OCI-LY7 (cell line): ENCODE measurements at regions not wholly inside any gene's neighbourhood (a gene's known extent, or its start where the extent isn't known, plus 50 kb on each side); places are given as distances from the start of the nearest gene placed in this dataset.

Experiments used
- BruUV-seq: library from RNA; stranded (reverse); fragments of 400-500 nt; replicated peaks from 2 replicates; lab custom pipeline; 2021; lab: Mats Ljungman, UMichigan
- CTCF ChIA-PET: fragments of 300-600 bp; sonication (Branson Sonifier 250); formaldehyde crosslinking; loops from one replicate; lab custom pipeline; 2022; ENCODE audit warnings: antibody characterized with exemption; ENCODE audit not compliant: unreplicated experiment; lab: Charles Lee
- POLR2A ChIA-PET: fragments of 300-600 bp; sonication (Branson Sonifier 250); formaldehyde crosslinking; loops from one replicate; lab custom pipeline; 2022; ENCODE audit warnings: antibody characterized with exemption; lab: Charles Lee
- DNase-seq: peaks from one replicate; pipeline ENCODE4 v3.0.0-alpha.2; 2015; ENCODE audit warnings: low spot score
- H2AFZ ChIP-seq: fragments of 200-600 bp; sonication (generic), shearing (Covaris generic); 2 replicates; pipeline ENCODE4 v1.6.1; 2014; ENCODE audit warnings: mild to moderate bottlenecking, antibody characterized with exemption, low read length, moderate library complexity
- H3K27ac ChIP-seq: fragments of 200-600 bp; sonication (generic); 2 replicates; pipeline ENCODE4 v1.5.1; 2014; ENCODE audit warnings: mixed run types, low read depth, mild to moderate bottlenecking, moderate library complexity, low read length, inconsistent platforms; ENCODE audit not compliant: poor library complexity, severe bottlenecking
- H3K36me3 ChIP-seq: fragments of 200-600 bp; sonication (generic); 2 replicates; pipeline ENCODE4 v1.6.1; 2014; ENCODE audit warnings: mild to moderate bottlenecking, antibody characterized with exemption, low read length, moderate library complexity, mixed read lengths; ENCODE audit not compliant: insufficient read depth
- H3K4me1 ChIP-seq: fragments of 200-600 bp; sonication (generic); 2 replicates; pipeline ENCODE4 v1.5.1; 2014; ENCODE audit warnings: mild to moderate bottlenecking, low read length; ENCODE audit not compliant: insufficient read depth, poor library complexity, severe bottlenecking
- H3K4me2 ChIP-seq: fragments of 200-600 bp; sonication (generic); 2 replicates; pipeline ENCODE4 v1.6.1; 2014; ENCODE audit warnings: mild to moderate bottlenecking, low read length
- H3K4me3 ChIP-seq: fragments of 200-600 bp; sonication (generic); 2 replicates; pipeline ENCODE4 v1.5.1; 2014; ENCODE audit warnings: mild to moderate bottlenecking, low read depth, low read length; ENCODE audit not compliant: poor library complexity, severe bottlenecking
- H3K79me2 ChIP-seq: fragments of 200-600 bp; sonication (generic); 2 replicates; pipeline ENCODE4 v1.6.1; 2016; ENCODE audit warnings: low read depth, mild to moderate bottlenecking, low read length, moderate library complexity, mixed read lengths; ENCODE audit not compliant: insufficient read depth
- H3K9me2 ChIP-seq: fragments of 200-600 bp; sonication (generic); 2 replicates; pipeline ENCODE4 v1.6.1; 2016; ENCODE audit warnings: mild to moderate bottlenecking, low read length, mixed read lengths; ENCODE audit not compliant: insufficient read depth
- H3K9me3 ChIP-seq: fragments of 200-600 bp; sonication (generic); 2 replicates; pipeline ENCODE4 v1.6.1; 2014; ENCODE audit warnings: mild to moderate bottlenecking, mixed run types, low read length, mixed read lengths
- H4K20me1 ChIP-seq: fragments of 200-600 bp; sonication (generic); 2 replicates; pipeline ENCODE4 v1.6.1; 2014; ENCODE audit warnings: mild to moderate bottlenecking, antibody characterized with exemption, low read length, moderate library complexity, mixed read lengths; ENCODE audit not compliant: insufficient read depth
- EZH2phosphoT487 ChIP-seq: fragments of 200-600 bp; sonication (generic); IDR thresholded peaks from 2 replicates; pipeline ENCODE4 v1.6.1; 2018; ENCODE audit warnings: low read depth, borderline replicate concordance, mild to moderate bottlenecking, mixed run types, antibody characterized with exemption, low read length, moderate library complexity, mixed read lengths
- intact Hi-C: fragments of 100-400 bp; cut with micrococcal nuclease; formaldehyde crosslinking; loops from one replicate; pipeline ENCODE4 v1.10.0; 2022; ENCODE audit not compliant: unreplicated experiment
- TF ChIP-seq, protein P1 (sequence below): fragments of 200-600 bp; sonication (generic); conservative IDR thresholded peaks from 2 replicates; pipeline ENCODE4 v1.5.1; 2014; ENCODE audit warnings: mild to moderate bottlenecking, antibody characterized with exemption, low read length, moderate library complexity, mixed read lengths

DNA sequence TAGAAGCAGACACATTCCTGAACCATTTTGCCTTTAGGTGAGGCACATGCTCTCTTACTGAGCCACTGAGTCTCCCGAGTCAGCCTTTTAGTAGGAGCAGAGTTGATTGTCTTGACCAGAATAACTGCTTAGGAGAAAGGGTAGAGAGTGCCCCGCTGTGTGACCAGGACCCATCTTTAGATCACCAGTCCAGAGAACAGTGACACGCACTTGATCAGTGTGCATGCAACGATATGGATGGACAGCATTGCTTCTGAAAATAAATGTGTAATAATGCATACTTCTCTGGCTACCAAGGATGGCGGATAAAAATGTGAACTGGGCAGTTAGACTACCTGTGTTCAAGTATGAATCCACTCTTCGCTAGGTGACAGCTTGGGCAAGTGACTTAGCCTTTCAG lies 897.7 kb downstream of the TRIML1 start:
- Histone ChIP-seq H3K79me2 (no peaks in the 10 kb centered on the region), H2AFZ (no peak overlapping the region), H3K4me3 (no peak overlapping the region), H3K36me3 (no peaks in the 10 kb centered on the region), H3K9me3 (no peaks in the 10 kb centered on the region), H3K4me2 (no peak overlapping the region), H3K27ac (no peak overlapping the region), H3K4me1 (no peaks in the 10 kb centered on the region), H3K9me2 (no peaks in the 10 kb centered on the region), H4K20me1 (no peaks in the 10 kb centered on the region)
- no peak for DNase-seq
- POLR2A ChIA-PET = no interaction called here
- intact Hi-C loops = no loop called here
- TF ChIP-seq EZH2phosphoT487 = no peak
- TF ChIP-seq, protein P1, sequence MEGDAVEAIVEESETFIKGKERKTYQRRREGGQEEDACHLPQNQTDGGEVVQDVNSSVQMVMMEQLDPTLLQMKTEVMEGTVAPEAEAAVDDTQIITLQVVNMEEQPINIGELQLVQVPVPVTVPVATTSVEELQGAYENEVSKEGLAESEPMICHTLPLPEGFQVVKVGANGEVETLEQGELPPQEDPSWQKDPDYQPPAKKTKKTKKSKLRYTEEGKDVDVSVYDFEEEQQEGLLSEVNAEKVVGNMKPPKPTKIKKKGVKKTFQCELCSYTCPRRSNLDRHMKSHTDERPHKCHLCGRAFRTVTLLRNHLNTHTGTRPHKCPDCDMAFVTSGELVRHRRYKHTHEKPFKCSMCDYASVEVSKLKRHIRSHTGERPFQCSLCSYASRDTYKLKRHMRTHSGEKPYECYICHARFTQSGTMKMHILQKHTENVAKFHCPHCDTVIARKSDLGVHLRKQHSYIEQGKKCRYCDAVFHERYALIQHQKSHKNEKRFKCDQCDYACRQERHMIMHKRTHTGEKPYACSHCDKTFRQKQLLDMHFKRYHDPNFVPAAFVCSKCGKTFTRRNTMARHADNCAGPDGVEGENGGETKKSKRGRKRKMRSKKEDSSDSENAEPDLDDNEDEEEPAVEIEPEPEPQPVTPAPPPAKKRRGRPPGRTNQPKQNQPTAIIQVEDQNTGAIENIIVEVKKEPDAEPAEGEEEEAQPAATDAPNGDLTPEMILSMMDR = no peak
- BruUV-seq = no TSS peak
- CTCF ChIA-PET = no interaction called here

DNA sequence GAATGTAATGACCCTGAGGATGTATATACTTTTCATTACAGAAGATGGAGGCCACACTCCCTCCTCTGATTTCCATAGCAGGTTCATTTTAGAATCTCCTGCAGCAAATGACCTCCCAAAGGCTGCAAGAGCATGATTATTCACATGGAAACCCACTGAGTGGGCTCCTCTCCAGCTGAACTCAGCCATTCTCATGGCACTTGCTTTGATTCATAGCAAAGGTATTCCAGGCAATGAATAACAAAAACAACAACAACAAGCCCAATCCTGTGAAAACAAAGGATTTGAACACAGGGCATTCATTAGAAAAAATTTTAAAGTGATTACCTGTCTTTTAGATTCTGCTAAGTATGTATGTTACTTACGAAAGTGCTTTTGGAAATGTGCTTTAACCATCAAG lies 894.0 kb upstream of the FRG1 start:
- intact Hi-C loops = no loop called here
- Histone ChIP-seq H3K9me3 (no peaks in the 10 kb centered on the region), H4K20me1 (no peaks in the 10 kb centered on the region), H3K27ac (no peak overlapping the region), H3K4me1 (no peaks in the 10 kb centered on the region), H2AFZ (no peak overlapping the region), H3K4me2 (no peak overlapping the region), H3K4me3 (no peak overlapping the region), H3K79me2 (no peaks in the 10 kb centered on the region), H3K9me2 (no peaks in the 10 kb centered on the region), H3K36me3 (no peaks in the 10 kb centered on the region)
- DNase-seq = no peak
- ChIA-PET POLR2A (no interaction called here), CTCF (no interaction called here)
- no TSS peak for BruUV-seq
- TF ChIP-seq, protein P1 = no peak
- TF ChIP-seq EZH2phosphoT487 = no peak

DNA sequence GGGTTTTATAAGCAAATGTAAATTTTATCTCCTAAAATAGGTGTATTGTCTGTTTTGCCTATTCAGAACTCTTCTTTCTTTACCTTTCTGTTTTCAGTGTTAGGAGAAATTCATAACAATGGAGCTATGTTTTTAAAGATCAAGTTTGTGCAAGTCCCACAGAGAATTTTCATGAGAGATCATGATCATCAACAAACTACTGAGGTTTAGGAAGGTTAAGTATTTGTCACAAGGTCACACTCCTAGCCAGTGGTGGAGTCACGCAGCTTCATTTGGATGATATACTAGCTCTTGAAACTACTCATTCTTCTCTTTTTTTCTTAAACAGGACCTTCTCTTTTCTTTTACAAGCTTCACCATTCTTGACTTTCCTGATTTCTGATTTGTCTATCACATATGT lies 892.6 kb upstream of the FRG1 start:
- no peaks in the 10 kb centered on the region for H3K9me3 ChIP-seq
- intact Hi-C loops = no loop called here
- TF ChIP-seq EZH2phosphoT487 = no peak
- TF ChIP-seq, protein P1 = no peak
- ChIA-PET CTCF (no interaction called here), POLR2A (interaction anchor here (0.6 to 1.2 kb wide), 2 partner anchors 20 to 68 kb away, joined by 3 read pairs; no protein-coding TSS in a partner anchor)
- no peaks in the 10 kb centered on the region for H4K20me1 ChIP-seq
- no peak overlapping the region for H2AFZ ChIP-seq
- H3K27ac ChIP-seq = no peak overlapping the region
- DNase-seq = no peak
- no peak overlapping the region for H3K4me2 ChIP-seq
- H3K79me2 ChIP-seq = no peaks in the 10 kb centered on the region
- no peaks in the 10 kb centered on the region for H3K9me2 ChIP-seq
- no peaks in the 10 kb centered on the region for H3K4me1 ChIP-seq
- no peak overlapping the region for H3K4me3 ChIP-seq
- no TSS peak for BruUV-seq
- H3K36me3 ChIP-seq = no peaks in the 10 kb centered on the region
